H1 (cell line): ENCODE measurements at regions not wholly inside any gene's neighbourhood (a gene's known extent, or its start where the extent isn't known, plus 50 kb on each side); places are given as distances from the start of the nearest gene placed in this dataset.

Experiments
- CEBPB ChIP-seq: IDR thresholded peaks from 2 replicates; pipeline ENCODE4 v1.6.1; 2012; ENCODE audit warnings: low read depth, low read length
- CREB1 ChIP-seq: IDR thresholded peaks from 2 replicates; pipeline ENCODE4 v1.6.1; 2012; ENCODE audit warnings: inconsistent platforms
- EP300 ChIP-seq, 2 experiments: IDR thresholded peaks; 1 replicate in 1 of 2; 2 replicates in 1 of 2; pipeline ENCODE4 v1.6.1; 2011 to 2012; ENCODE audit warnings: low read depth in 2 of 2, low read length in 2 of 2, mild to moderate bottlenecking in 2 of 2, borderline replicate concordance in 1 of 2, inconsistent platforms in 1 of 2, moderate library complexity in 1 of 2
- EZH2 ChIP-seq: fragments of 200-600 bp; sonication (generic); IDR thresholded peaks from 2 replicates; pipeline ENCODE4 v1.7.1; 2012; ENCODE audit warnings: low read depth, mild to moderate bottlenecking, moderate library complexity, low read length, inconsistent platforms; ENCODE audit not compliant: severe bottlenecking
- JUN ChIP-seq: IDR thresholded peaks from 2 replicates; pipeline ENCODE4 v1.6.1; 2011; ENCODE audit warnings: low read depth, mild to moderate bottlenecking, improper control_type of control experiment, low read length
- POLR2A ChIP-seq, 2 experiments: IDR thresholded peaks; 1 replicate in 1 of 2; 2 replicates in 1 of 2; pipeline ENCODE4 v1.6.1; 2011; ENCODE audit warnings: low read depth in 2 of 2, low read length in 2 of 2, mild to moderate bottlenecking in 2 of 2; ENCODE audit errors: control extremely low read depth in 1 of 2
- USF2 ChIP-seq: IDR thresholded peaks from 2 replicates; pipeline ENCODE4 v1.6.1; 2011; ENCODE audit warnings: low read length, improper control_type of control experiment
- TF ChIP-seq, protein P1 (sequence below), 3 experiments: IDR thresholded peaks; 1 replicate in 2 of 3; 2 replicates in 1 of 3; pipeline versions ENCODE4 v1.5.1 to v1.6.1; 2011; ENCODE audit warnings: low read length in 3 of 3, mild to moderate bottlenecking in 3 of 3, inconsistent platforms in 2 of 3, low read depth in 1 of 3, moderate library complexity in 1 of 3; ENCODE audit not compliant: insufficient read depth in 1 of 3; ENCODE audit errors: control extremely low read depth in 1 of 3

DNA sequence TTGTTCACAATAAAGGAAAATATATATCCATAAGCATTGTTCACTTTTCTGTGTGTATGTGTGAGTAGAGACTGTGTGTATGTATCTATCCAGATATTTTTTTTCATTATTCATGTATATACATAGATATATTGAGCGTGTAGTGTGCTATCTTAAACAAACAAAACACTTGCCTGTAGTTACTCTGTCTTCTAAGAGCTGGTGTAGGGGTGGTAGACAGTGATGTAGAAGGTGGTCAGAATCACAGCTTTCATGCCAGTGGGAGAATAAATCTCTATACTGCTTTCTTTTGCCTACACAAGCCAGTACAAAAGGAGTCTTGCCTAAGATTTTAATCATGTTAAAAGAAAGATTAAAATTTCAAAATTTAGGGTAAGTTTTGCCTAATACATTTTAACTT lies 122.0 kb downstream of the UCHL5 start:
- no peak for TF ChIP-seq JUN
- no peak for TF ChIP-seq POLR2A (IDR thresholded peaks at IDR 0.05; ENCODE audit: control extremely low read depth in 1 of 2, low read depth in 2 of 2, low read length in 2 of 2)
- TF ChIP-seq, protein P1, sequence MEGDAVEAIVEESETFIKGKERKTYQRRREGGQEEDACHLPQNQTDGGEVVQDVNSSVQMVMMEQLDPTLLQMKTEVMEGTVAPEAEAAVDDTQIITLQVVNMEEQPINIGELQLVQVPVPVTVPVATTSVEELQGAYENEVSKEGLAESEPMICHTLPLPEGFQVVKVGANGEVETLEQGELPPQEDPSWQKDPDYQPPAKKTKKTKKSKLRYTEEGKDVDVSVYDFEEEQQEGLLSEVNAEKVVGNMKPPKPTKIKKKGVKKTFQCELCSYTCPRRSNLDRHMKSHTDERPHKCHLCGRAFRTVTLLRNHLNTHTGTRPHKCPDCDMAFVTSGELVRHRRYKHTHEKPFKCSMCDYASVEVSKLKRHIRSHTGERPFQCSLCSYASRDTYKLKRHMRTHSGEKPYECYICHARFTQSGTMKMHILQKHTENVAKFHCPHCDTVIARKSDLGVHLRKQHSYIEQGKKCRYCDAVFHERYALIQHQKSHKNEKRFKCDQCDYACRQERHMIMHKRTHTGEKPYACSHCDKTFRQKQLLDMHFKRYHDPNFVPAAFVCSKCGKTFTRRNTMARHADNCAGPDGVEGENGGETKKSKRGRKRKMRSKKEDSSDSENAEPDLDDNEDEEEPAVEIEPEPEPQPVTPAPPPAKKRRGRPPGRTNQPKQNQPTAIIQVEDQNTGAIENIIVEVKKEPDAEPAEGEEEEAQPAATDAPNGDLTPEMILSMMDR (IDR thresholded peaks at IDR 0.05; ENCODE audit: control extremely low read depth in 1 of 3, insufficient read depth in 1 of 3, low read depth in 1 of 3, low read length in 3 of 3): no peak
- no peak for TF ChIP-seq CREB1
- TF ChIP-seq EP300 (IDR thresholded peaks at IDR 0.05; ENCODE audit: borderline replicate concordance in 1 of 2, low read depth in 2 of 2, low read length in 2 of 2): no peak
- TF ChIP-seq CEBPB: no peak
- no peak for TF ChIP-seq EZH2
- TF ChIP-seq USF2: no peak
